H1 (cell line): ENCODE measurements at regions not wholly inside any gene's neighbourhood (a gene's known extent, or its start where the extent isn't known, plus 50 kb on each side); places are given as distances from the start of the nearest gene placed in this dataset.

Source experiments
- CTCF ChIA-PET: fragments of 300-600 bp; sonication (Branson Sonifier 250); formaldehyde crosslinking; loops from one replicate; lab custom pipeline; 2021; ENCODE audit not compliant: partially characterized antibody; lab: Charles Lee
- POLR2A ChIA-PET: fragments of 300-600 bp; sonication (Branson Sonifier 250); formaldehyde crosslinking; loops from one replicate; lab custom pipeline; 2021; ENCODE audit warnings: inconsistent platforms; ENCODE audit not compliant: partially characterized antibody; lab: Charles Lee
- DNase-seq, 2 experiments: peaks; one replicate each; pipeline versions ENCODE4 v3.0.0 to v3.0.0-alpha.2; 2010 to 2022; ENCODE audit warnings: low spot score in 2 of 2, low read depth in 1 of 2, mixed read lengths in 1 of 2
- FAIRE-seq: peaks from 2 replicates; lab custom pipeline; 2011; peaks lifted over from hg19 to GRCh38; lab: Jason Lieb, UNC
- H2AFZ ChIP-seq: 2 replicates; pipeline ENCODE4 v1.8.1; 2012; ENCODE audit warnings: low read length, inconsistent platforms
- H2AK5ac ChIP-seq: 2 replicates; pipeline ENCODE4 v1.6.1; 2013; ENCODE audit warnings: low read depth, low read length
- H2BK120ac ChIP-seq: replicated peaks from 2 replicates; pipeline ENCODE3; 2013; ENCODE audit warnings: low read depth, low read length, inconsistent platforms
- H2BK12ac ChIP-seq: 2 replicates; pipeline ENCODE4 v1.6.1; 2013; ENCODE audit warnings: low read depth, low read length
- H2BK15ac ChIP-seq: 2 replicates; pipeline ENCODE4 v1.6.1; 2013; ENCODE audit warnings: low read length
- H2BK20ac ChIP-seq: 2 replicates; pipeline ENCODE4 v1.6.1; 2013; ENCODE audit warnings: low read length
- H2BK5ac ChIP-seq: 2 replicates; pipeline ENCODE4 v1.6.1; 2013; ENCODE audit warnings: low read depth, low read length
- H3K14ac ChIP-seq: 2 replicates; pipeline ENCODE4 v1.6.1; 2013; ENCODE audit warnings: inconsistent platforms; ENCODE audit not compliant: insufficient read length
- H3K18ac ChIP-seq: 2 replicates; pipeline ENCODE4 v1.6.1; 2013; ENCODE audit warnings: low read length; ENCODE audit errors: extremely low read depth
- H3K23ac ChIP-seq: 2 replicates; pipeline ENCODE4 v1.6.1; 2013; ENCODE audit warnings: inconsistent platforms; ENCODE audit not compliant: insufficient read length
- H3K23me2 ChIP-seq: 2 replicates; pipeline ENCODE4 v1.6.1; 2013; ENCODE audit warnings: low read depth, low read length
- H3K27ac ChIP-seq: 2 replicates; pipeline ENCODE4 v1.6.1; 2011; ENCODE audit warnings: low read depth, low read length, inconsistent platforms
- H3K27me3 ChIP-seq, 4 experiments: replicated peaks in 1 of 4; 1 replicate in 1 of 4; 2 replicates in 3 of 4; pipeline versions ENCODE4 v1.6.1 to v1.8.1; 2011 to 2013; ENCODE audit warnings: low read length in 3 of 4, mild to moderate bottlenecking in 3 of 4, inconsistent platforms in 2 of 4, mixed read lengths in 2 of 4, moderate library complexity in 1 of 4; ENCODE audit not compliant: control insufficient read depth in 3 of 4, insufficient read depth in 3 of 4; ENCODE audit errors: extremely low read depth in 1 of 4
- H3K36me3 ChIP-seq, 4 experiments: 2 replicates each; pipeline versions ENCODE4 v1.6.1 to v1.8.1; 2011 to 2013; ENCODE audit warnings: mild to moderate bottlenecking in 4 of 4, low read length in 3 of 4, moderate library complexity in 2 of 4, control low read depth in 1 of 4, inconsistent platforms in 1 of 4; ENCODE audit not compliant: insufficient read depth in 4 of 4, control insufficient read depth in 2 of 4
- H3K4ac ChIP-seq: replicated peaks from 2 replicates; pipeline ENCODE3; 2013; ENCODE audit warnings: low read length, low read depth, mixed read lengths, inconsistent platforms; ENCODE audit not compliant: insufficient read length
- H3K4me1 ChIP-seq, 4 experiments: replicated peaks in 1 of 4; 1 replicate in 1 of 4; 2 replicates in 3 of 4; pipeline versions ENCODE4 v1.6.1 to v1.8.1; 2011 to 2013; ENCODE audit warnings: low read length in 3 of 4, inconsistent platforms in 2 of 4, mixed read lengths in 1 of 4; ENCODE audit not compliant: insufficient read depth in 4 of 4, control insufficient read depth in 3 of 4
- H3K4me2 ChIP-seq, 2 experiments: 2 replicates each; pipeline versions ENCODE4 v1.6.1 to v1.8.1; 2011 to 2013; ENCODE audit warnings: low read depth in 2 of 2, low read length in 2 of 2, control low read depth in 1 of 2, inconsistent platforms in 1 of 2, mild to moderate bottlenecking in 1 of 2; ENCODE audit not compliant: insufficient read depth in 1 of 2
- H3K4me3 ChIP-seq, 4 experiments: fragments of 200-600, 300-600 bp in 1 of 4; sonication (generic), shearing (Covaris generic), sonication (Bioruptor Twin) in 1 of 4; 2 replicates each; pipeline versions ENCODE4 v1.5.1 to v1.8.1; 2011 to 2016; ENCODE audit warnings: low read length in 4 of 4, low read depth in 3 of 4, control low read depth in 2 of 4, inconsistent platforms in 2 of 4, mild to moderate bottlenecking in 2 of 4, mixed read lengths in 1 of 4, moderate library complexity in 1 of 4; ENCODE audit not compliant: insufficient read depth in 2 of 4; ENCODE audit errors: extremely low read depth in 1 of 4
- H3K56ac ChIP-seq: replicated peaks from 2 replicates; pipeline ENCODE3; 2013; ENCODE audit warnings: low read depth, mild to moderate bottlenecking, mixed read lengths, low read length, inconsistent platforms; ENCODE audit not compliant: insufficient read length
- H3K79me1 ChIP-seq: 2 replicates; pipeline ENCODE4 v1.6.1; 2013; ENCODE audit warnings: low read depth, low read length, control low read depth
- H3K79me2 ChIP-seq, 2 experiments: 2 replicates each; pipeline versions ENCODE4 v1.6.1 to v1.8.1; 2012 to 2013; ENCODE audit warnings: low read length in 2 of 2, mild to moderate bottlenecking in 2 of 2, inconsistent platforms in 1 of 2; ENCODE audit not compliant: insufficient read depth in 2 of 2, control insufficient read depth in 1 of 2
- H3K9ac ChIP-seq, 4 experiments: replicated peaks in 1 of 4; 1 replicate in 1 of 4; 2 replicates in 3 of 4; pipeline versions ENCODE4 v1.6.1 to v1.8.1; 2011 to 2013; ENCODE audit warnings: low read depth in 3 of 4, low read length in 3 of 4, control low read depth in 2 of 4, mild to moderate bottlenecking in 2 of 4, moderate library complexity in 2 of 4, inconsistent platforms in 1 of 4; ENCODE audit errors: extremely low read depth in 1 of 4
- H3K9me3 ChIP-seq, 2 experiments: 2 replicates each; pipeline versions ENCODE4 v1.6.1 to v1.8.1; 2012 to 2013; ENCODE audit warnings: mild to moderate bottlenecking in 2 of 2, moderate library complexity in 2 of 2, control low read depth in 1 of 2, inconsistent platforms in 1 of 2, low read depth in 1 of 2, low read length in 1 of 2, mixed read lengths in 1 of 2; ENCODE audit not compliant: insufficient read depth in 2 of 2
- H4K20me1 ChIP-seq, 2 experiments: replicated peaks in 1 of 2; 2 replicates each; pipeline versions ENCODE3 to v1.8.1; 2011 to 2013; ENCODE audit warnings: inconsistent platforms in 2 of 2, low read length in 2 of 2, mild to moderate bottlenecking in 1 of 2; ENCODE audit not compliant: insufficient read depth in 2 of 2, control insufficient read depth in 1 of 2
- H4K5ac ChIP-seq: 2 replicates; pipeline ENCODE4 v1.6.1; 2013; ENCODE audit warnings: low read length, low read depth, mixed read lengths, inconsistent platforms; ENCODE audit not compliant: insufficient read length
- H4K8ac ChIP-seq: 2 replicates; pipeline ENCODE4 v1.8.0; 2013; ENCODE audit warnings: mild to moderate bottlenecking, moderate library complexity, low read length, inconsistent platforms; ENCODE audit not compliant: insufficient read depth; ENCODE audit errors: extremely low read depth
- H4K91ac ChIP-seq: replicated peaks from 2 replicates; pipeline ENCODE3; 2013; ENCODE audit warnings: low read length, mixed read lengths, inconsistent platforms; ENCODE audit not compliant: insufficient read length
- RNF2 ChIP-seq: fragments of 200-900, 300-1000 bp; sonication (generic); IDR thresholded peaks from 2 replicates; pipeline ENCODE4 v1.7.1; 2016; ENCODE audit warnings: borderline replicate concordance, low read depth, mild to moderate bottlenecking, antibody characterized with exemption, low read length; ENCODE audit not compliant: poor library complexity, severe bottlenecking; ENCODE audit errors: missing control alignments
- WGBS, 2 experiments: shearing (Covaris generic) in 1 of 2; methylation state at CpG; one replicate each; pipeline versions ENCODE4 v1.1.6 to v1.1.7; 2013 to 2015; ENCODE audit warnings: low lambda C conversion rate in 2 of 2, mixed read lengths in 2 of 2, inconsistent platforms in 1 of 2, low coverage in 1 of 2, missing lambda C conversion rate in 1 of 2; ENCODE audit not compliant: insufficient replicate concordance in 2 of 2, insufficient coverage in 1 of 2, insufficient read length in 1 of 2; ENCODE audit errors: extremely low coverage in 1 of 2, missing lambda C conversion rate in 1 of 2; 5-methylcytosine and 5-hydroxymethylcytosine counted together

DNA sequence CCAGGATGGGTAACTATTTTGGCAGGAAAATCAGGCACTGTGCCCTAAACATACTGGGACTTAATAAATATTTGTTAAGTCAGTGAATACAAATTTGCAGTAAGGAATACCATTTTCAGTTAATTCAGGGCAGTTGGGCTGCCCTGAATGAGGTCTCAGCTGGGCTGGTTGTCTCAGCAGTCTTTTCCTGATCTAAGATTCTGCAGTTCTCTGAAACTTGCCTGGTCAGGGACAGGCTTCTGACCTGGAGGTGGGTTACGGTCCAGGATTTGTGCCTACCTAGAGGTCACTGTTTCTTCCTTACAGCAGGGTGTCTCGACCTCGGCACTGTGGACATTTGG is 160.6 kb downstream of the KTN1 start:
- Histone ChIP-seq H3K14ac (no peak overlapping the region), H3K9me3 (0 out of 4 replicates have a peak, but pooled peaks cover 0 to 5% of the 10 kb centered on the region in 2 experiments), H3K4me3 (no peak overlapping the region), H2BK5ac (no peak overlapping the region), H4K8ac (no peak overlapping the region), H2BK20ac (no peak overlapping the region), H3K79me1 (no peaks in the 10 kb centered on the region), H3K23me2 (no peaks in the 10 kb centered on the region; the same call in 1 of the 2 replicates), H2BK120ac (no peak overlapping the region), H4K20me1 (no peaks in the 10 kb centered on the region), H3K4me1 (no peaks in the 10 kb centered on the region), H3K18ac (no peak overlapping the region), H2BK15ac (no peak overlapping the region), H2AK5ac (no peak overlapping the region), H4K5ac (no peak overlapping the region), H2BK12ac (no peak overlapping the region), H3K9ac (no peak overlapping the region), H3K36me3 (no peaks in the 10 kb centered on the region; a peak in 1 of 8 replicates), H3K27me3 (no peaks in the 10 kb centered on the region), H3K27ac (no peak overlapping the region), H3K4ac (no peak overlapping the region), H3K4me2 (no peak overlapping the region), H3K23ac (no peak overlapping the region), H3K56ac (no peak overlapping the region), H4K91ac (no peak overlapping the region), H2AFZ (no peak overlapping the region), H3K79me2 (no peaks in the 10 kb centered on the region)
- ChIA-PET POLR2A (no interaction called here), CTCF (interaction anchor here (0.6 to 2.1 kb wide), 2 partner anchors 9 to 11 kb away, joined by 4 to 11 read pairs; no protein-coding TSS in a partner anchor)
- WGBS, 2 experiments, result 88% methylated on average over 3 of the region's 3 CpGs; no CpG with 5 or more reads in 1 of the 2 experiments
- no peak for FAIRE-seq
- DNase-seq, result no peak
- no peak for TF ChIP-seq RNF2
